ENCODE measurements at regions not wholly inside any gene's neighbourhood (a gene's known extent, or its start where the extent isn't known, plus 50 kb on each side); places are given as distances from the start of the nearest gene placed in this dataset.

GRCh38 chr2:65870826-65871225 lies 438.4 kb upstream of the SPRED2 start:
- intact Hi-C loops (cut with DNase I; ENCODE audit: low total_unique reads), result no loop called here
- no peak for DNase-seq (ENCODE audit: low spot score in 2 of 2)
- 81 to 83% methylated on average over 2 of the region's 2 CpGs for WGBS, 2 donors
- H3K4me3 ChIP-seq (ENCODE audit: low read depth, poor library complexity, severe bottlenecking), result no peak overlapping the region
- TF ChIP-seq POLR2A (IDR thresholded peaks at IDR 0.05) (no peak), CTCF (IDR thresholded peaks at IDR 0.05) (no peak)

- 64 to 65% methylated on average over 5 of the region's 5 CpGs for WGBS, 2 donors
- TF ChIP-seq CTCF (IDR thresholded peaks at IDR 0.05) (no peak), POLR2A (IDR thresholded peaks at IDR 0.05) (no peak)
- H3K4me3 ChIP-seq (ENCODE audit: low read depth, poor library complexity, severe bottlenecking), result no peak overlapping the region
- DNase-seq (ENCODE audit: low spot score in 2 of 2), result no peak
- intact Hi-C loops (cut with DNase I; ENCODE audit: low total_unique reads), result no loop called here
Observed at GRCh38 chr2:65869296-65869695, 436.9 kb upstream of the SPRED2 start.

- 90 to 97% methylated on average over 5 of the region's 5 CpGs for WGBS, 2 donors
- no peak for TF ChIP-seq CTCF (IDR thresholded peaks at IDR 0.05)
- no peak for TF ChIP-seq POLR2A (IDR thresholded peaks at IDR 0.05)
- H3K4me3 ChIP-seq (ENCODE audit: low read depth, poor library complexity, severe bottlenecking), result no peak overlapping the region
- no peak for DNase-seq (ENCODE audit: low spot score in 2 of 2)
- intact Hi-C loops (cut with DNase I; ENCODE audit: low total_unique reads), result no loop called here
Observed at GRCh38 chr2:65868177-65868576, 435.8 kb upstream of the SPRED2 start.

- 65 to 71% methylated on average over 4 of the region's 4 CpGs for WGBS, 2 donors
Observed at GRCh38 chr2:65867446-65867845, 435.0 kb upstream of the SPRED2 start.

GRCh38 chr2:65866148-65866547 lies 433.7 kb upstream of the SPRED2 start:
- intact Hi-C loops (cut with DNase I; ENCODE audit: low total_unique reads), result no loop called here
- WGBS, 2 donors, result 56 to 65% methylated on average over 3 of the region's 3 CpGs
- TF ChIP-seq POLR2A (IDR thresholded peaks at IDR 0.05) (no peak), CTCF (IDR thresholded peaks at IDR 0.05) (no peak)
- no peak overlapping the region for H3K4me3 ChIP-seq (ENCODE audit: low read depth, poor library complexity, severe bottlenecking)
- DNase-seq (ENCODE audit: low spot score in 2 of 2), result no peak

More at GRCh38 chr2:65867446-65867845, 435.0 kb upstream of the SPRED2 start:
- DNase-seq (ENCODE audit: low spot score in 2 of 2), result no peak
- H3K4me3 ChIP-seq (ENCODE audit: low read depth, poor library complexity, severe bottlenecking), result no peak overlapping the region
- intact Hi-C loops (cut with DNase I; ENCODE audit: low total_unique reads), result no loop called here
- no peak for TF ChIP-seq POLR2A (IDR thresholded peaks at IDR 0.05)
- no peak for TF ChIP-seq CTCF (IDR thresholded peaks at IDR 0.05)

GRCh38 chr2:65864619-65865018 lies 432.2 kb upstream of the SPRED2 start:
- DNase-seq (ENCODE audit: low spot score in 2 of 2), result no peak
- no peak overlapping the region for H3K4me3 ChIP-seq (ENCODE audit: low read depth, poor library complexity, severe bottlenecking)
- intact Hi-C loops (cut with DNase I; ENCODE audit: low total_unique reads), result no loop called here
- 93 to 95% methylated on average over 5 of the region's 5 CpGs for WGBS, 2 donors
- TF ChIP-seq POLR2A (IDR thresholded peaks at IDR 0.05) (no peak), CTCF (IDR thresholded peaks at IDR 0.05) (no peak)
